Caco-2 (cell line): ENCODE measurements at regions not wholly inside any gene's neighbourhood (a gene's known extent, or its start where the extent isn't known, plus 50 kb on each side); places are given as distances from the start of the nearest gene placed in this dataset.
"Not testable (repeated sequence)": the region's sequence is repeated elsewhere in the genome, so short reads cannot be mapped to it uniquely, and the experiment has no call there.

Experiments
- BruUV-seq: library from RNA; stranded (reverse); fragments of 400-500 nt; replicated peaks from 2 replicates; lab custom pipeline; 2021; lab: Mats Ljungman, UMichigan
- CTCF ChIA-PET: fragments of 300-600 bp; sonication (Branson Sonifier 250); formaldehyde crosslinking; loops from one replicate; lab custom pipeline; 2022; ENCODE audit warnings: antibody characterized with exemption; lab: Charles Lee
- POLR2A ChIA-PET: fragments of 300-600 bp; sonication (Branson Sonifier 250); formaldehyde crosslinking; loops from one replicate; lab custom pipeline; 2022; ENCODE audit warnings: antibody characterized with exemption; lab: Charles Lee
- DNase-seq, 2 experiments: peaks; one replicate each; pipeline versions ENCODE4 v3.0.0 to v3.0.0-alpha.2; 2020 to 2022
- H3K27me3 ChIP-seq: replicated peaks from 2 replicates; pipeline ENCODE4 v1.6.0; 2011; ENCODE audit warnings: low read length; ENCODE audit not compliant: control insufficient read depth, insufficient read depth
- H3K36me3 ChIP-seq: 2 replicates; pipeline ENCODE4 v1.5.1; 2011; ENCODE audit warnings: low read length; ENCODE audit not compliant: control insufficient read depth, insufficient read depth
- H3K4me1 ChIP-seq: fragments of 250-450 bp; sonication (Bioruptor Pico); 2 replicates; pipeline ENCODE4 v1.5.1; 2020; ENCODE audit warnings: mild to moderate bottlenecking
- H3K4me3 ChIP-seq: 2 replicates; pipeline ENCODE4 v1.5.1; 2011; ENCODE audit warnings: low read depth, mild to moderate bottlenecking, control low read depth, low read length
- H3K9me3 ChIP-seq: fragments of 250-450 bp; sonication (Bioruptor Pico); 2 replicates; pipeline ENCODE4 v1.5.1; 2020; ENCODE audit warnings: mild to moderate bottlenecking, moderate library complexity
- H3K27ac Mint-ChIP-seq: one replicate; pipeline ENCODE4 v1.8.0; 2022; ENCODE audit warnings: mixed read lengths; ENCODE audit not compliant: unreplicated experiment
- H3K27me3 Mint-ChIP-seq: one replicate; pipeline ENCODE4 v1.8.0; 2022; ENCODE audit warnings: mixed read lengths; ENCODE audit not compliant: insufficient read depth, unreplicated experiment
- H3K36me3 Mint-ChIP-seq: one replicate; pipeline ENCODE4 v1.8.0; 2022; ENCODE audit warnings: mild to moderate bottlenecking, mixed read lengths; ENCODE audit not compliant: insufficient read depth, unreplicated experiment
- H3K4me1 Mint-ChIP-seq: one replicate; pipeline ENCODE4 v1.8.0; 2022; ENCODE audit warnings: low read depth, mixed read lengths; ENCODE audit not compliant: unreplicated experiment
- H3K4me3 Mint-ChIP-seq: one replicate; pipeline ENCODE4 v1.8.0; 2022; ENCODE audit warnings: mild to moderate bottlenecking, moderate library complexity, mixed read lengths; ENCODE audit not compliant: unreplicated experiment
- H3K9me3 Mint-ChIP-seq: one replicate; pipeline ENCODE4 v1.8.0; 2022; ENCODE audit warnings: mixed read lengths; ENCODE audit not compliant: unreplicated experiment
- CTCF ChIP-seq, 2 experiments: fragments of 200-600 bp in 1 of 2; IDR thresholded peaks; 1 replicate in 1 of 2; 2 replicates in 1 of 2; pipeline versions ENCODE4 v1.5.1 to v1.8.0; 2011 to 2022; ENCODE audit warnings: antibody characterized with exemption in 1 of 2, control low read depth in 1 of 2, inconsistent platforms in 1 of 2, low read depth in 1 of 2, low read length in 1 of 2, mild to moderate bottlenecking in 1 of 2, moderate library complexity in 1 of 2; ENCODE audit not compliant: insufficient read depth in 1 of 2, severe bottlenecking in 1 of 2, unreplicated experiment in 1 of 2
- intact Hi-C: fragments of 100-400 bp; cut with micrococcal nuclease; formaldehyde crosslinking; loops from one replicate; pipeline ENCODE4 v1.10.0; 2022; ENCODE audit not compliant: unreplicated experiment

DNA sequence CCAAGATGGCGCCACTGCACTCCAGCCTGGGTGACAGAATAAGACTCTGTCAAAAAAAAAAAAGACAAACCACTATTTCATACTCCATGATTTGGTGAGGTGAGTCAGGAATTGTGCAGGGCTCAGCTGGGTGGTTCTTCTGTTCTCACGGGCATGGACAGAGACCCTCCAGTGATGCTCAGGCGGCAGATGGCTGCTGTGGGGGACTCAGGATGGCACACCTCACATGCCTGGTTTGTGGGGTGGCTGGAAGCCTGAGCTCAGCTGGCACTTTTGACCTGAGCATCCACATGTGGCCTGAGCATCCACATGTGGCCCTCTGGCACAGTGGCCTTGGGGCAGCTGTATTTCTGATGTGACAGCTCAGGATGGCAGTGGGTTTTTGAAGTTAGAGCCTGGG, 217.2 kb downstream of the IRX2 start:
- Histone ChIP-seq H3K9me3 (no peaks in the 10 kb centered on the region), H3K36me3 (no peaks in the 10 kb centered on the region), H3K27me3 (no peaks in the 10 kb centered on the region), H3K4me1 (no peaks in the 10 kb centered on the region), H3K4me3 (no peak overlapping the region)
- H3K9me3 Mint-ChIP-seq: peaks cover 3% of the 10 kb centered on the region
- no TSS peak for BruUV-seq
- no peak for TF ChIP-seq CTCF (IDR thresholded peaks at IDR 0.05; ENCODE audit: insufficient read depth in 1 of 2, low read depth in 1 of 2, low read length in 1 of 2, severe bottlenecking in 1 of 2, unreplicated experiment in 1 of 2)
- no peak overlapping the region for H3K27ac Mint-ChIP-seq
- no peaks in the 10 kb centered on the region for H3K4me1 Mint-ChIP-seq
- ChIA-PET CTCF (no interaction called here), POLR2A (no interaction called here)
- no peak for DNase-seq
- H3K27me3 Mint-ChIP-seq: peaks cover 7% of the 10 kb centered on the region
- H3K36me3 Mint-ChIP-seq: no peaks in the 10 kb centered on the region
- no peak overlapping the region for H3K4me3 Mint-ChIP-seq
- intact Hi-C loops: no loop called here

DNA sequence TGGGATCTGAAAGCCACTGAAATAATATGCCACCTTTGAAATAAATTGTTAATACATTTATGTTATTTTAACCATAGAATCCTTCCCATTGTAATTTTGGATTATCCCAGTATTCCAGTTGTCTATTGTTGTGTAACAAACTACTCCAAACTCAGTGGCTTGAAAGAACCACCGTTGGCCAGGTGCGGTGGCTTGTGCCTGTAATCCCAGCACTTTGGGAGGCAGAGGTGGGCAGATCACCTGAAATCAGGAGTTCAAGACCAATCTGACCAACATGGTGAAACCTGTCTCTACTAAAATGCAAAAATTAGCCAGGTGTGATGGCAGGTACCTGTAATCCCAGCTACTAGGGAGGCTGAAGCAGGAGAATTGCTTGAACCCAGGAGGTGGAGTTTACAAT, 217.6 kb downstream of the IRX2 start:
- H3K27me3 ChIP-seq, H3K36me3 Mint-ChIP-seq, H3K9me3 Mint-ChIP-seq, H3K9me3 ChIP-seq, H3K36me3 ChIP-seq, H3K4me3 Mint-ChIP-seq, intact Hi-C loops, CTCF ChIA-PET, H3K4me1 ChIP-seq, DNase-seq, BruUV-seq, POLR2A ChIA-PET, H3K27me3 Mint-ChIP-seq, H3K4me3 ChIP-seq, H3K4me1 Mint-ChIP-seq, H3K27ac Mint-ChIP-seq: not testable (repeated sequence)

DNA sequence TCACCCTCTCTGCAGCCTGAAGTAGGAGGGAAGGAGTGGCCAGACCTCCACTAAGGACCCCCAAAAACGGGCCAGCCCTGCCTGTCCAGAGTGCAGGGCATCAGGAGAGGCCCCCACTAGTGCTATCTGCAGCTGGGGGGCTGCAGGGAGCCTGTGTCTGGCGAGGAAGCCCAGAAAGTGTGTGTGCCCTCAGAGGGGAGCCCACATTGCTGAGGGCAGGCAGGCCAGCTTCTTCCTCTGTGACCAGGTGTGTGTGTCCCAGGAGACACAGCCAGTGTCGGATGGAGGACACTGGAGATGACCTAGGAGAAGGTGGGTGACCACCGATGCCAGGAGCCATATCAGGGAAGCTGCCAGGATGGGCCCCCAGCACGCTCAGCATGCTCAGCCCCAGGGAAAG, 218.7 kb downstream of the IRX2 start:
- no TSS peak for BruUV-seq
- Mint-ChIP-seq H3K4me1 (no peaks in the 10 kb centered on the region), H3K4me3 (no peak overlapping the region), H3K27ac (no peak overlapping the region), H3K36me3 (no peaks in the 10 kb centered on the region), H3K27me3 (peaks cover 3% of the 10 kb centered on the region), H3K9me3 (no peaks in the 10 kb centered on the region)
- no peaks in the 10 kb centered on the region for H3K27me3 ChIP-seq
- intact Hi-C loops: no loop called here
- no peak for TF ChIP-seq CTCF (IDR thresholded peaks at IDR 0.05; ENCODE audit: insufficient read depth in 1 of 2, low read depth in 1 of 2, low read length in 1 of 2, severe bottlenecking in 1 of 2, unreplicated experiment in 1 of 2)
- no peaks in the 10 kb centered on the region for H3K4me1 ChIP-seq
- ChIA-PET CTCF (no interaction called here), POLR2A (no interaction called here)
- no peak for DNase-seq
- no peaks in the 10 kb centered on the region for H3K36me3 ChIP-seq
- no peaks in the 10 kb centered on the region for H3K9me3 ChIP-seq
- H3K4me3 ChIP-seq: no peak overlapping the region

GRCh38 chr5:2531318-2531717, 220.2 kb downstream of the IRX2 start:
- H3K4me3 Mint-ChIP-seq: no peak overlapping the region
- no peak overlapping the region for H3K27ac Mint-ChIP-seq
- H3K27me3 Mint-ChIP-seq: no peaks in the 10 kb centered on the region
- intact Hi-C loops: no loop called here
- BruUV-seq: no TSS peak
- ChIA-PET CTCF (no interaction called here), POLR2A (no interaction called here)
- Histone ChIP-seq H3K4me1 (no peaks in the 10 kb centered on the region), H3K27me3 (no peaks in the 10 kb centered on the region), H3K4me3 (no peak overlapping the region), H3K9me3 (no peaks in the 10 kb centered on the region), H3K36me3 (no peaks in the 10 kb centered on the region)
- TF ChIP-seq CTCF (IDR thresholded peaks at IDR 0.05; ENCODE audit: insufficient read depth in 1 of 2, low read depth in 1 of 2, low read length in 1 of 2, severe bottlenecking in 1 of 2, unreplicated experiment in 1 of 2): no peak
- H3K4me1 Mint-ChIP-seq: no peaks in the 10 kb centered on the region
- no peak for DNase-seq
- H3K36me3 Mint-ChIP-seq: no peaks in the 10 kb centered on the region
- no peaks in the 10 kb centered on the region for H3K9me3 Mint-ChIP-seq
